K562 (cell line): ENCODE measurements at regions not wholly inside any gene's neighbourhood (a gene's known extent, or its start where the extent isn't known, plus 50 kb on each side); places are given as distances from the start of the nearest gene placed in this dataset.

Source experiments
- ATAC-seq: fragments of 200-7000 bp; cut with Tn5 transposase; 3 replicates; pipeline ENCODE4 v1.9.1; 2020; ENCODE audit warnings: moderate library complexity
- BruUV-seq: library from RNA; stranded (reverse); fragments of 400-500 nt; replicated peaks from 2 replicates; lab custom pipeline; 2021; lab: Mats Ljungman, UMichigan
- CTCF ChIA-PET: fragments of 300-600 bp; formaldehyde crosslinking; extraction: SDS; loops from one replicate; lab custom pipeline; 2021; ENCODE audit warnings: low intra/inter-chr PET ratio; lab: Yijun Ruan, JAX
- POLR2A ChIA-PET: fragments of 300-600, 350-650 bp; sonication (Branson Sonifier 250); formaldehyde crosslinking; extraction: SDS; loops from one replicate; lab custom pipeline; 2021; ENCODE audit warnings: antibody characterized with exemption, inconsistent platforms; lab: Yijun Ruan, JAX
- DNase-seq, 4 experiments: peaks; one replicate each; pipeline versions ENCODE4 v3.0.0 to v3.0.0-alpha.2; 2011 to 2018; ENCODE audit warnings: low spot score in 3 of 4, mixed read lengths in 3 of 4; ENCODE audit errors: extremely low read depth in 1 of 4
- FAIRE-seq: peaks from 2 replicates; lab custom pipeline; 2011; peaks lifted over from hg19 to GRCh38; lab: Jason Lieb, UNC
- H2AFZ ChIP-seq: 2 replicates; pipeline ENCODE4 v1.6.0; 2011; ENCODE audit warnings: low read depth, low read length, control low read depth, inconsistent platforms
- H3K27ac ChIP-seq: fragments of 200-600 bp; 3 replicates; pipeline ENCODE4 v1.8.0; 2011; ENCODE audit warnings: low read depth, mild to moderate bottlenecking, control low read depth, inconsistent platforms, low read length, moderate library complexity, mixed read lengths; ENCODE audit errors: extremely low read depth
- H3K27me3 ChIP-seq, 2 experiments: fragments of 300-600 bp in 1 of 2; 2 replicates in 1 of 2; 3 replicates in 1 of 2; pipeline versions ENCODE4 v1.6.0 to v1.8.0; 2011; ENCODE audit warnings: inconsistent platforms in 2 of 2, low read length in 2 of 2, mild to moderate bottlenecking in 1 of 2, mixed read lengths in 1 of 2, moderate library complexity in 1 of 2; ENCODE audit not compliant: control insufficient read depth in 2 of 2, insufficient read depth in 2 of 2
- H3K36me3 ChIP-seq: fragments of 300-600 bp; 3 replicates; pipeline ENCODE4 v1.8.0; 2011; ENCODE audit warnings: mild to moderate bottlenecking, low read length, inconsistent platforms; ENCODE audit not compliant: control insufficient read depth, insufficient read depth
- H3K4me1 ChIP-seq, 2 experiments: fragments of 200-600 bp in 1 of 2; replicated peaks in 1 of 2; 2 replicates in 1 of 2; 3 replicates in 1 of 2; pipeline versions ENCODE4 v1.5.1 to v1.8.0; 2011; ENCODE audit warnings: inconsistent platforms in 2 of 2, low read length in 2 of 2, mild to moderate bottlenecking in 1 of 2, mixed read lengths in 1 of 2, moderate library complexity in 1 of 2; ENCODE audit not compliant: control insufficient read depth in 2 of 2, insufficient read depth in 2 of 2
- H3K4me2 ChIP-seq: 2 replicates; pipeline ENCODE4 v1.6.1; 2011; ENCODE audit warnings: low read length, control low read depth, inconsistent platforms, mixed read lengths; ENCODE audit not compliant: insufficient read depth
- H3K4me3 ChIP-seq: fragments of 200-600 bp; sonication (generic), shearing (Covaris generic); 2 replicates; pipeline ENCODE4 v1.5.1; 2016; ENCODE audit warnings: control low read depth, inconsistent platforms
- H3K79me2 ChIP-seq: fragments of 200-600 bp; 3 replicates; pipeline ENCODE4 v1.8.0; 2011; ENCODE audit warnings: low read length, inconsistent platforms; ENCODE audit not compliant: control insufficient read depth, insufficient read depth
- H3K9ac ChIP-seq, 2 experiments: 2 replicates each; pipeline versions ENCODE4 v1.6.0 to v1.6.1; 2011; ENCODE audit warnings: low read depth in 2 of 2, low read length in 2 of 2, control low read depth in 1 of 2, inconsistent platforms in 1 of 2, mild to moderate bottlenecking in 1 of 2, mixed read lengths in 1 of 2; ENCODE audit not compliant: insufficient read depth in 1 of 2
- H3K9me1 ChIP-seq: one replicate; pipeline ENCODE4 v1.6.0; 2011; ENCODE audit warnings: inconsistent platforms, mild to moderate bottlenecking, low read length, moderate library complexity; ENCODE audit not compliant: control insufficient read depth, insufficient read depth
- H3K9me3 ChIP-seq: replicated peaks from 2 replicates; pipeline ENCODE4 v1.5.1; 2011; ENCODE audit warnings: low read depth, low read length, inconsistent platforms; ENCODE audit not compliant: control insufficient read depth, insufficient read depth
- H4K20me1 ChIP-seq: replicated peaks from 2 replicates; pipeline ENCODE4 v1.6.1; 2011; ENCODE audit warnings: low read length, inconsistent platforms, mixed read lengths; ENCODE audit not compliant: control insufficient read depth, insufficient read depth
- ATF7 ChIP-seq: fragments of 450-650 bp; IDR thresholded peaks from 2 replicates; pipeline ENCODE4 v1.7.1; 2014; ENCODE audit warnings: mild to moderate bottlenecking, moderate library complexity
- CBX1 ChIP-seq: sonication (generic); IDR thresholded peaks from 2 replicates; pipeline ENCODE4 v1.6.1; 2016; ENCODE audit warnings: antibody characterized with exemption, low read depth, mild to moderate bottlenecking
- CSDE1 ChIP-seq, 2 experiments: fragments of 450-650 bp; IDR thresholded peaks; 2 replicates each; pipeline ENCODE4 v1.6.1; 2016; ENCODE audit warnings: mild to moderate bottlenecking in 1 of 2
- DEAF1 ChIP-seq: fragments of 450-650 bp; formaldehyde crosslinking; IDR thresholded peaks from 2 replicates; pipeline ENCODE4 v1.4.0; 2020; ENCODE audit warnings: mild to moderate bottlenecking, moderate library complexity
- E2F3 ChIP-seq: fragments of 250-450 bp; sonication (Bioruptor Pico); IDR thresholded peaks from 2 replicates; pipeline ENCODE4 v1.4.0; 2020; ENCODE audit warnings: mild to moderate bottlenecking
- GABPB2 ChIP-seq: fragments of 250-450 bp; sonication (Bioruptor Pico); conservative IDR thresholded peaks from 2 replicates; pipeline ENCODE4 v1.5.1; 2021; ENCODE audit warnings: mild to moderate bottlenecking
- HDAC2 ChIP-seq: fragments of 450-650 bp; IDR thresholded peaks from 2 replicates; pipeline ENCODE4 v1.6.1; 2016; ENCODE audit warnings: mild to moderate bottlenecking
- JUND ChIP-seq, 2 experiments: IDR thresholded peaks; 2 replicates in 1 of 2; 3 replicates in 1 of 2; pipeline ENCODE4 v1.6.1; 2011; ENCODE audit warnings: borderline replicate concordance in 2 of 2, low read depth in 2 of 2, low read length in 2 of 2, improper control_type of control experiment in 1 of 2, missing biosample characterization in 1 of 2, missing genetic modification characterization in 1 of 2, missing genetic modification reagents in 1 of 2
- KDM5B ChIP-seq: fragments of 200-600 bp; sonication (generic); IDR thresholded peaks from 2 replicates; pipeline ENCODE4 v1.6.1; 2012; ENCODE audit warnings: low read depth, mild to moderate bottlenecking, moderate library complexity, low read length, control low read depth, inconsistent platforms; ENCODE audit not compliant: insufficient replicate concordance
- TBL1XR1 ChIP-seq, 2 experiments: IDR thresholded peaks; 2 replicates each; pipeline ENCODE4 v1.6.1; 2012; ENCODE audit warnings: improper control_type of control experiment in 2 of 2, low read length in 2 of 2, mild to moderate bottlenecking in 1 of 2
- ZNF354B ChIP-seq: fragments of 250-450 bp; sonication (Bioruptor Pico); IDR thresholded peaks from 2 replicates; pipeline ENCODE4 v1.4.0; 2020
- ZNF589 ChIP-seq: fragments of 200-800 bp; sonication (Bioruptor generic); IDR thresholded peaks from 2 replicates; pipeline ENCODE4 v1.6.1; 2016; ENCODE audit warnings: low read depth, missing genetic modification characterization, missing compliant biosample characterization
- ZNF644 ChIP-seq: fragments of 200-800 bp; sonication (Bioruptor generic); IDR thresholded peaks from 2 replicates; pipeline ENCODE4 v1.6.1; 2016; ENCODE audit warnings: low read depth, missing genetic modification characterization, missing compliant biosample characterization
- WGBS: fragments of 100-300 bp; shearing (Covaris generic); methylation state at CpG from one replicate; pipeline ENCODE4 v1.1.6; 2016; ENCODE audit warnings: low coverage, mixed read lengths; ENCODE audit not compliant: insufficient coverage; ENCODE audit errors: missing lambda C conversion rate; 5-methylcytosine and 5-hydroxymethylcytosine counted together
- in situ Hi-C: fragments of 300-500 bp; cut with MboI; formaldehyde crosslinking; loops from 4 replicates; pipeline ENCODE4 v1.15.0; 2018; ENCODE audit warnings: inconsistent platforms, mixed read lengths
- intact Hi-C: fragments of 100-400 bp; cut with micrococcal nuclease; formaldehyde crosslinking; loops from 2 replicates; pipeline ENCODE4 v1.14.2; 2022
- TF ChIP-seq, protein P1 (sequence below): sonication (generic); formaldehyde crosslinking; IDR thresholded peaks from 2 replicates; pipeline ENCODE4 v1.8.0; 2022; ENCODE audit warnings: missing genetic modification reagents, mild to moderate bottlenecking, moderate library complexity, borderline replicate concordance
- TF ChIP-seq, protein P2 (sequence below), 2 experiments: fragments of 200-800 bp in 1 of 2; sonication (Bioruptor generic) in 1 of 2; sonication (generic) in 1 of 2; formaldehyde crosslinking in 1 of 2; IDR thresholded peaks in 1 of 2; conservative IDR thresholded peaks in 1 of 2; 2 replicates each; pipeline versions ENCODE4 v1.5.0 to v1.6.1; 2016 to 2020; ENCODE audit warnings: missing compliant biosample characterization in 1 of 2, missing genetic modification characterization in 1 of 2, missing genetic modification reagents in 1 of 2

DNA sequence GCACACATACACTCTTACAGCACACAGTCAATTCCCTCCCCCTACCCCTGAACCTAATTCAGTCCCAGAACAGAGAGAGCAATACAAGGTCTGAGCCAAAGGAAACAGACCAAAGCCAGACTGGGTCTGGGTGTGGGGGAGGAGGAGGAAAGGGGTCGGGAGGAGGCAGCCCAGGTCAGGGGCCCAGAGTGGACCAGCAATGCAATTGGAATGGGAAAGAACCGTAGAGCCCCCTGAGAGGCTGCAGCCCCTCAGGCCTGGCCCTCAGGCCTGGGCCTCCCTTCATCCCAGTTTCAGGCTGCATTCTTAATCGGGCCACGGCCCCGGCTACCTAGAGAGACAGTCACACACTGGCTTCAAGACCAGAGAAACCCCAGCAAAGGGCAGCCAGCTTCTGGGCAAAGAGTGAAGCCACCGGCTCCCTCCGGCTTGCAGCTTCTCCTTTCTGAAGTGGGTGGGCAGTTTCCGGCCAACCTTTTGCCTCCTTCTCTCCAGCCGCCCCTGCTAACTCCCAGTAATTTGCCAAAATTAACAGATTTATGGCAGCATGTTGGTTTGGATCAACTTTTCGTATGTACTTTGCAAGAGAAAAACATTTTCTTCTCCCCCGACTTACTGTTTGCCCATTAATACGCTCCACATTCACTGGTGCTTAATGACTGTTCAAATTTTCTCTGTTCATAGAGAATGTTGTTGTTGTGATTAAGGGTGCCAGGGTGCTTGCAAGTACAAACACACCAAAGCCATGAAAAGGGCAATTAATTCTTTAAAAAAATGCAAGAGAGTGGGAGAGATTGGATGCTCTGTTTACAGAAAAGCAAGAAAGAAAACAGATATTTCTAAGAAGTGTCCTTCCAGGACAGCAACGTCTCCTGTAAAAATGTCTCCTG is 488.3 kb downstream of the MN1 start (continued):
- TF ChIP-seq CSDE1 (IDR thresholded peaks at IDR 0.05) = no peak
- no peak for TF ChIP-seq ZNF354B
- TF ChIP-seq DEAF1 (CRISPR knock-in tag) = no peak
- no peak for TF ChIP-seq CBX1
- TF ChIP-seq GABPB2 (CRISPR knock-in tag) = no peak
- TF ChIP-seq KDM5B = no peak

- Histone ChIP-seq H3K27ac (no peak overlapping the region; the same call in 2 of the 3 replicates), H3K4me3 (no peak overlapping the region), H3K79me2 (no peaks in the 10 kb centered on the region), H3K27me3 (peaks cover 0 to 14% of the 10 kb centered on the region in 2 experiments; a peak in 3 of 5 replicates), H3K9ac (no peak overlapping the region), H4K20me1 (peaks cover 6% of the 10 kb centered on the region), H2AFZ (no peak overlapping the region), H3K36me3 (no peaks in the 10 kb centered on the region), H3K4me1 (peaks cover 0 to 16% of the 10 kb centered on the region in 2 experiments; a peak in 3 of 5 replicates), H3K4me2 (peak overlapping the region; percentile 55), H3K9me3 (no peaks in the 10 kb centered on the region), H3K9me1 (no peaks in the 10 kb centered on the region)
- BruUV-seq = no TSS peak
- CTCF ChIA-PET = no interaction called here
- DNase-seq = peak; percentile 61 to 75 (median 68)
- peak; percentile 70 for FAIRE-seq
- POLR2A ChIA-PET = interaction anchor here (0.9 kb wide), 1 partner anchor 9 kb away, joined by 3 read pairs; no protein-coding TSS in a partner anchor
- WGBS = 1% methylated on average over 9 of the region's 9 CpGs
- intact Hi-C loops = no loop called here
- peak; percentile 80 for ATAC-seq
- in situ Hi-C loops = no loop called here
- TF ChIP-seq E2F3 (no peak), ZNF644 (peak; percentile 60; the same call in 1 of the 2 replicates), HDAC2 (0 out of 2 replicates have a peak, but pooled peaks have one; percentile 22), ZNF589 (CRISPR knock-in tag) (peak; percentile 88), TBL1XR1 (IDR thresholded peaks at IDR 0.05; ENCODE audit: low read length in 2 of 2) (peak in 1 of 2 experiments; percentile 74; a peak in 2 of 4 replicates), ATF7 (peak; percentile 97), JUND (IDR thresholded peaks at IDR 0.05; ENCODE audit: borderline replicate concordance, low read depth, low read length) (peak; percentile 93), JUND (tag; IDR thresholded peaks at IDR 0.05; ENCODE audit: borderline replicate concordance, low read depth, low read length) (peak; percentile 97; the same call in 2 of the 3 replicates)
- TF ChIP-seq, protein P1, sequence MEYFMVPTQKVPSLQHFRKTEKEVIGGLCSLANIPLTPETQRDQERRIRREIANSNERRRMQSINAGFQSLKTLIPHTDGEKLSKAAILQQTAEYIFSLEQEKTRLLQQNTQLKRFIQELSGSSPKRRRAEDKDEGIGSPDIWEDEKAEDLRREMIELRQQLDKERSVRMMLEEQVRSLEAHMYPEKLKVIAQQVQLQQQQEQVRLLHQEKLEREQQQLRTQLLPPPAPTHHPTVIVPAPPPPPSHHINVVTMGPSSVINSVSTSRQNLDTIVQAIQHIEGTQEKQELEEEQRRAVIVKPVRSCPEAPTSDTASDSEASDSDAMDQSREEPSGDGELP (CRISPR knock-in tag) = peak; percentile 55
- TF ChIP-seq, protein P2, sequence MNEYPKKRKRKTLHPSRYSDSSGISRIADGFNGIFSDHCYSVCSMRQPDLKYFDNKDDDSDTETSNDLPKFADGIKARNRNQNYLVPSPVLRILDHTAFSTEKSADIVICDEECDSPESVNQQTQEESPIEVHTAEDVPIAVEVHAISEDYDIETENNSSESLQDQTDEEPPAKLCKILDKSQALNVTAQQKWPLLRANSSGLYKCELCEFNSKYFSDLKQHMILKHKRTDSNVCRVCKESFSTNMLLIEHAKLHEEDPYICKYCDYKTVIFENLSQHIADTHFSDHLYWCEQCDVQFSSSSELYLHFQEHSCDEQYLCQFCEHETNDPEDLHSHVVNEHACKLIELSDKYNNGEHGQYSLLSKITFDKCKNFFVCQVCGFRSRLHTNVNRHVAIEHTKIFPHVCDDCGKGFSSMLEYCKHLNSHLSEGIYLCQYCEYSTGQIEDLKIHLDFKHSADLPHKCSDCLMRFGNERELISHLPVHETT (CRISPR knock-in tag; conservative IDR thresholded peaks at IDR 0.05 in 1 of 2, IDR thresholded peaks at IDR 0.05 in 1 of 2) = peak in 1 of 2 experiments; percentile 66; a peak in 2 of 4 replicates
These were observed 487.2 kb downstream of the MN1 start for GRCh38 chr22:27314276-27314807.
